Right lobe of liver (tissue), 4 donors: ENCODE measurements at regions not wholly inside any gene's neighbourhood (a gene's known extent, or its start where the extent isn't known, plus 50 kb on each side); places are given as distances from the start of the nearest gene placed in this dataset.

Experiments
- CTCF ChIP-seq, 4 donors: fragments of 200-600 bp in 3 of 4; fragments of 450-650 bp in 1 of 4; IDR thresholded peaks; one replicate each; pipeline versions ENCODE4 v1.5.1 to v1.8.0; 2016 to 2022; ENCODE audit warnings: antibody characterized with exemption in 4 of 4, mild to moderate bottlenecking in 2 of 4
- POLR2A ChIP-seq: fragments of 450-650 bp; IDR thresholded peaks from one replicate; pipeline ENCODE4 v1.6.1; 2017; ENCODE audit warnings: antibody characterized with exemption, mild to moderate bottlenecking
- donor health status: DM: no; HTN: no; CAD: no.
- donor health status: DM: no; HTN: no; CAD: no.
- donor health status: DM: no; HTN: yes; CAD: no.

DNA sequence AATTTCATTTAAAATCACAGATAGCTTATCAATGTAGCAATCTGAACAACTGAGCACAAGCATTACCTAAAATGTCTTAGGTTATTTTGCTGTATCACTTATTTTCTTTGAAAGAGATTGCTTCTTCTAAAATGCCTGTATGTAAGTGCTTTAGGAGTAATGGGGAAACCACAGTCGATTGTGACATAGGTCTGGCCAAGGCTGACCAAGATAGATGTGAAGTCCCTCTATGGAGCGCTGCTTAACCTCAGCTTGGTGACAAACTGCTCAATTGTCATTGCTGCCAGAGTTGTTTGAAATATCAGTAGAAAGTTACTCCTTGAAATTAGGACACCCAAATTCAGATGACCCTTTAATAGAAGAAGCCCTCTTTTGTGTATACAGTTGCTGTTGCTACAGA is 401.9 kb upstream of the NDST4 start:
- TF ChIP-seq POLR2A, result no peak
- TF ChIP-seq CTCF (IDR thresholded peaks at IDR 0.05), result no peak
